ENCODE measurements at regions not wholly inside any gene's neighbourhood (a gene's known extent, or its start where the extent isn't known, plus 50 kb on each side); places are given as distances from the start of the nearest gene placed in this dataset.

GRCh38 chr13:58528351-58528750 is 896.8 kb downstream of the PCDH17 start:
- no peak for TF ChIP-seq RELB (IDR thresholded peaks at IDR 0.05; ENCODE audit: low read depth)
- TF ChIP-seq ZNF217 (IDR thresholded peaks at IDR 0.05), result no peak
- no peak for TF ChIP-seq E4F1 (IDR thresholded peaks at IDR 0.05; ENCODE audit: borderline replicate concordance, partially characterized antibody)
- no peak for TF ChIP-seq ELK1 (IDR thresholded peaks at IDR 0.05; ENCODE audit: low read depth, low read length)
- TF ChIP-seq SIX5 (IDR thresholded peaks at IDR 0.05; ENCODE audit: low read depth, low read length, severe bottlenecking), result no peak
- TF ChIP-seq EGR1 (IDR thresholded peaks at IDR 0.05; ENCODE audit: borderline replicate concordance in 1 of 2, low read depth in 2 of 2, low read length in 2 of 2), result no peak
- no peak for TF ChIP-seq RCOR1 (conservative IDR thresholded peaks at IDR 0.05; ENCODE audit: low read depth, low read length)
- TF ChIP-seq MXI1 (IDR thresholded peaks at IDR 0.05; ENCODE audit: low read depth, low read length), result no peak
- no peak for TF ChIP-seq EZH2 (IDR thresholded peaks at IDR 0.05; ENCODE audit: borderline replicate concordance, control insufficient read depth, low read depth, low read length)
- Histone ChIP-seq H3K27ac (ENCODE audit: control insufficient read depth, insufficient read depth) (no peak overlapping the region), H3K4me3 (no peak overlapping the region), H3K4me2 (ENCODE audit: control insufficient read depth, insufficient read depth) (no peak overlapping the region), H3K27me3 (replicated peaks in 1 of 2; ENCODE audit: control insufficient read depth in 2 of 2, insufficient read depth in 2 of 2, low read length in 1 of 2) (no peaks in the 10 kb centered on the region), H3K9ac (ENCODE audit: control insufficient read depth, insufficient read depth, low read length) (no peak overlapping the region), H3K36me3 (ENCODE audit: control insufficient read depth in 2 of 2, insufficient read depth in 2 of 2, low read length in 1 of 2) (no peaks in the 10 kb centered on the region), H3K9me3 (replicated peaks; ENCODE audit: control insufficient read depth, insufficient read depth, low read length) (no peaks in the 10 kb centered on the region), H3K79me2 (ENCODE audit: control insufficient read depth, insufficient read depth, low read length) (no peaks in the 10 kb centered on the region), H2AFZ (ENCODE audit: control insufficient read depth, low read depth, low read length) (no peak overlapping the region), H3K4me1 (ENCODE audit: control insufficient read depth, insufficient read depth, low read length) (no peaks in the 10 kb centered on the region), H4K20me1 (ENCODE audit: control insufficient read depth, insufficient read depth) (no peaks in the 10 kb centered on the region)
- WGBS (ENCODE audit: insufficient coverage, insufficient replicate concordance, low lambda C conversion rate, missing lambda C conversion rate), result 53% methylated on average over 12 of the region's 14 CpGs
- no peak for FAIRE-seq
- in situ Hi-C loops (cut with MboI) (no loop called here), intact Hi-C loops (cut with micrococcal nuclease; ENCODE audit: unreplicated experiment) (no loop called here)
- RAD21 ChIA-PET (ENCODE audit: unreplicated experiment), result no interaction called here
- SMC1A ChIA-PET (ENCODE audit: uncharacterized antibody, unreplicated experiment), result interaction anchor here (0.9 to 1.2 kb wide), 3 partner anchors 9 to 78 kb away, joined by 3 to 4 read pairs (median 3); no protein-coding TSS in a partner anchor
- DNase-seq (ENCODE audit: low read depth, low spot score), result no peak
- BruUV-seq (replicated peaks), result no TSS peak
- CTCF ChIA-PET, result interaction anchor here (0.6 kb wide), 1 partner anchor 44 kb away, joined by 3 read pairs; no protein-coding TSS in a partner anchor
- POLR2A ChIA-PET, result no interaction called here
- no peak for ATAC-seq
